AG04450 (cell line): ENCODE measurements at regions not wholly inside any gene's neighbourhood (a gene's known extent, or its start where the extent isn't known, plus 50 kb on each side); places are given as distances from the start of the nearest gene placed in this dataset.

Source experiments
- CTCF ChIA-PET: fragments of 300-600, 350-600 bp; formaldehyde crosslinking; extraction: SDS; loops from one replicate; lab custom pipeline; 2022; ENCODE audit warnings: antibody characterized with exemption, inconsistent platforms; lab: Charles Lee
- POLR2A ChIA-PET: fragments of 350-600 bp; formaldehyde crosslinking; extraction: SDS; loops from one replicate; lab custom pipeline; 2021; ENCODE audit warnings: antibody characterized with exemption, inconsistent platforms; lab: Yijun Ruan, JAX
- DNase-seq: peaks from one replicate; pipeline ENCODE4 v3.0.0-alpha.2; 2011; ENCODE audit warnings: low read depth, low spot score
- H3K27ac ChIP-seq: one replicate; pipeline ENCODE4 v1.5.1; 2012; ENCODE audit warnings: low read depth, low read length, control low read depth
- H3K27me3 ChIP-seq: one replicate; pipeline ENCODE4 v1.6.0; 2012; ENCODE audit warnings: low read length; ENCODE audit not compliant: control insufficient read depth, insufficient read depth
- H3K4me3 ChIP-seq: 2 replicates; pipeline ENCODE4 v1.5.1; 2011; ENCODE audit warnings: mild to moderate bottlenecking, low read depth, low read length, control low read depth
- H3K9me3 ChIP-seq: 2 replicates; pipeline ENCODE4 v1.5.1; 2012; ENCODE audit warnings: low read length; ENCODE audit not compliant: control insufficient read depth, insufficient read depth
- CTCF ChIP-seq: IDR thresholded peaks from 2 replicates; pipeline ENCODE4 v1.5.1; 2011; ENCODE audit warnings: low read depth, low read length, control low read depth, inconsistent platforms

- Histone ChIP-seq H3K4me3 (no peak overlapping the region), H3K27ac (no peak overlapping the region), H3K27me3 (no peaks in the 10 kb centered on the region), H3K9me3 (peaks cover 42% of the 10 kb centered on the region)
- no peak for TF ChIP-seq CTCF
- ChIA-PET CTCF (no interaction called here), POLR2A (no interaction called here)
- no peak for DNase-seq
These were observed 993.4 kb downstream of the TYW1 start for GRCh38 chr7:67990003-67990402.

- ChIA-PET POLR2A (no interaction called here), CTCF (no interaction called here)
- peaks cover 39% of the 10 kb centered on the region for H3K9me3 ChIP-seq
- no peak overlapping the region for H3K27ac ChIP-seq
- TF ChIP-seq CTCF, result no peak
- no peak overlapping the region for H3K4me3 ChIP-seq
- no peaks in the 10 kb centered on the region for H3K27me3 ChIP-seq
- DNase-seq, result no peak
These were observed 994.1 kb downstream of the TYW1 start for GRCh38 chr7:67990716-67991115.

GRCh38 chr7:67992287-67992686 is 995.7 kb downstream of the TYW1 start:
- no peak for DNase-seq
- TF ChIP-seq CTCF, result no peak
- H3K27me3 ChIP-seq, result no peaks in the 10 kb centered on the region
- H3K27ac ChIP-seq, result no peak overlapping the region
- POLR2A ChIA-PET, result no interaction called here
- CTCF ChIA-PET, result no interaction called here
- peaks cover 39% of the 10 kb centered on the region for H3K9me3 ChIP-seq
- H3K4me3 ChIP-seq, result no peak overlapping the region

DNA sequence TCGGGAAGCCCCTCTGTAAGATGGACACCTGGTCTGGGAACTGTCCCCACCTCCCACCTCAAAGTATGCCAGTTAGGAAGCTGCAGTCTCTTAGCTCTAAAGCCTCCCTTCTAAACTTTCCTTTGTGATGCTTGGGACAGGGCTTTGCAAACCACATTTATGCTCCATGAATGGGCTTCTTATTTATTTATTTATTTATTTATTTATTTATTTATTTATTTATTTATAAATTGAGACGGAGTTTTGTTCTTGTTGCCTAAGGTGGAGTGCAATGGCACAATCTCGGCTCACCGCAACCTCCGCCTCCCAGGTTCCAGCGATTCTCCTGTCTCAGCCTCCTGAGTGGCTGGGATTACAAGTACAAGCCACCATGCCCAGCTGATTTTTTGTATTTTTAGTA is 1009.4 kb downstream of the TYW1 start:
- Histone ChIP-seq H3K27ac (no peak overlapping the region), H3K27me3 (no peaks in the 10 kb centered on the region), H3K9me3 (peaks cover 32% of the 10 kb centered on the region), H3K4me3 (no peak overlapping the region)
- DNase-seq, result no peak
- ChIA-PET POLR2A (no interaction called here), CTCF (no interaction called here)
- no peak for TF ChIP-seq CTCF

DNA sequence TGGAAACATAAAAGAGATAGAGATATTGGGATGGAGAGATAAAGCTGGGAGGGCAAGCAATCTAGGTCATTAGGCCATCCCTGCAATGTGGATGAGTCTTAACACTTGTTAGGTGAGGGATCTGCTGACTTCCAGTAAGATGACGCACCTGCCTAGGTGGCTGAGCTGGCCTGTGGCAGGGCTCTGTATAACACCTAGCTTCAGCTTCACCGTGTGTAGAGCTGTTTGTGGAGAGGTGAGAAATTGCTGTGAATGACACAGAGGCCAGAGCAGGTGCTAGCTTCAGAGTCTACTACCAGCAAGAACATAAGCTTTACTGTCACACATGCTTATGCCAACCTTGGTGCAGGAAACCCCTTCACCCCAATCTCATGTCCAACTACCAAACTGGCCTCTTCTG is 1010.0 kb downstream of the TYW1 start:
- no peak for DNase-seq
- ChIA-PET CTCF (no interaction called here), POLR2A (no interaction called here)
- H3K9me3 ChIP-seq, result peaks cover 29% of the 10 kb centered on the region
- no peak overlapping the region for H3K27ac ChIP-seq
- H3K27me3 ChIP-seq, result no peaks in the 10 kb centered on the region
- H3K4me3 ChIP-seq, result no peak overlapping the region
- TF ChIP-seq CTCF, result no peak
